GM12892 (cell line): ENCODE measurements at regions not wholly inside any gene's neighbourhood (a gene's known extent, or its start where the extent isn't known, plus 50 kb on each side); places are given as distances from the start of the nearest gene placed in this dataset.

Experiments used
- POLR2A ChIP-seq: IDR thresholded peaks from 2 replicates; pipeline ENCODE4 v1.6.1; 2011; ENCODE audit warnings: low read depth, low read length, control low read depth
- POLR2AphosphoS5 ChIP-seq: IDR thresholded peaks from 2 replicates; pipeline ENCODE4 v1.6.1; 2011; ENCODE audit warnings: low read depth, low read length, control low read depth
- TAF1 ChIP-seq: IDR thresholded peaks from 2 replicates; pipeline ENCODE4 v1.6.1; 2011; ENCODE audit warnings: low read depth, mild to moderate bottlenecking, control low read depth, low read length, borderline replicate concordance

GRCh38 chr4:151604238-151604637 lies 156.6 kb downstream of the GATB start:
- TF ChIP-seq POLR2AphosphoS5: no peak
- no peak for TF ChIP-seq POLR2A
- TF ChIP-seq TAF1: no peak
